Activated T-helper 1 cell treated with anti-CD3 and anti-CD28 coated beads, Interleukin-12 subunit alpha, Interleukin-12 subunit beta, Interleukin-2, Interleukin-4 antibody, amounts not matched to agents 30 ng/mL and 10 ng/mL and 1 ng/mL, durations not matched to agents 14 hours and 24 hours and 36 hours (primary cell): ENCODE measurements at regions not wholly inside any gene's neighbourhood (a gene's known extent, or its start where the extent isn't known, plus 50 kb on each side); places are given as distances from the start of the nearest gene placed in this dataset.

ENCODE experiments used
- DNase-seq: peaks from one replicate; pipeline ENCODE4 v3.0.0; 2021; ENCODE audit warnings: low spot score
- H3K27ac Mint-ChIP-seq: one replicate; pipeline ENCODE4 v1.8.0; 2021; ENCODE audit warnings: mild to moderate bottlenecking, mixed read lengths
- H3K27me3 Mint-ChIP-seq: one replicate; pipeline ENCODE4 v1.8.0; 2022; ENCODE audit warnings: mild to moderate bottlenecking, moderate library complexity, mixed read lengths; ENCODE audit not compliant: insufficient read depth
- H3K36me3 Mint-ChIP-seq: one replicate; pipeline ENCODE4 v1.8.0; 2021; ENCODE audit warnings: low read depth, mixed read lengths
- H3K4me1 Mint-ChIP-seq: one replicate; pipeline ENCODE4 v1.8.0; 2021; ENCODE audit warnings: low read depth, mixed read lengths
- H3K4me3 Mint-ChIP-seq: one replicate; pipeline ENCODE4 v1.8.0; 2021; ENCODE audit warnings: mild to moderate bottlenecking, moderate library complexity, mixed read lengths
- H3K9me3 Mint-ChIP-seq: one replicate; pipeline ENCODE4 v1.8.0; 2021; ENCODE audit warnings: mixed read lengths
- intact Hi-C: fragments of 100-400 bp; cut with micrococcal nuclease; formaldehyde crosslinking; loops from one replicate; pipeline ENCODE4 v1.15.1; 2024

DNA sequence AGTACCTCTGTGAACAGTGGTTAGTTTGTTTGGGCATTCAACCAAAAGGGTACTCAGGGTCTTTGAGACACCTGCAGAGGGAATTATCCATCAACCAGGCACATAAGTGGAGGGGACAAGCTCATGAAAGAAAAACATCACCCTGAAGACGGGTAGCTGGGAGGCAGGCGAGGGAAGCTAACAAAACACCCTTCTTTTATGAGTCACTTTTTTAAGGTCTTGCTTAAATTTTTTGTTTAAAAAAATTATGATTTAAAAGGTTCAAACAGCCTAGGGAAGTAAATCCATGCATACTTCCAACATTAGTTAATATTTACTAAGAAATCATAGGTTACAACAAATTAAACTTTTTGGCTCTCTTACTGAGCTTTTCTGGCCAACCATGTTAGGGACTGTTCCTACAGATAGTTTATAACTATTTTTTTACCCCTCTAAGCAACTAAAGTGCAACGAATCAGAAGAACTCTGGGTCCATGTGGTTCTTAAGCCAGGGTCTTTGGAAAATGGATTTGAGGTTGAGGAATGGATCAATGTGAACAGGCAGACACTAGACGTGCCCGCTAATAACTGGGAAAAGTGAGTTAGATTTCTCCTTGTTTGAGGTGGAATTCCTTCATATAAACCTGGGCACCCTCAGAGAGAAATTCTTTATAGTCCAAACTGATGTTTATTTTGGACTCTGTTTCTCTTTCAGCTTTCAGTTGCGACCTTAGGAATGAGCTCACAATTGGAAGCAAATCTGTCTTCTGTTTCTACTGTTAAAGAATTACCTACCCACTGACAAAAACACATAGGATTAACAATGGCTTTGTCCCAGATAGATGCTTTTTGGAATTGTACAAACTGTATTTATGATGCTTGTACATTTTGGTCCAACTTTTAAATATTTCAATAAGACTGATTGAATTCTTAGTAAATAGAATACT lies 123.0 kb downstream of the LYPLAL1 start:
- Mint-ChIP-seq H3K36me3 (no peaks in the 10 kb centered on the region), H3K4me3 (no peak overlapping the region)
- intact Hi-C loops = no loop called here

GRCh38 chr1:219294251-219294650 lies 120.6 kb downstream of the LYPLAL1 start:
- Mint-ChIP-seq H3K27me3 (no peaks in the 10 kb centered on the region), H3K4me3 (no peak overlapping the region), H3K9me3 (no peaks in the 10 kb centered on the region), H3K36me3 (no peaks in the 10 kb centered on the region), H3K4me1 (no peaks in the 10 kb centered on the region), H3K27ac (no peak overlapping the region)
- intact Hi-C loops = no loop called here
- no peak for DNase-seq

More for the DNA sequence above, 123.0 kb downstream of the LYPLAL1 start:
- no peak overlapping the region for H3K27ac Mint-ChIP-seq
- DNase-seq = no peak
- H3K27me3 Mint-ChIP-seq = no peaks in the 10 kb centered on the region
- H3K4me1 Mint-ChIP-seq = no peaks in the 10 kb centered on the region
- no peaks in the 10 kb centered on the region for H3K9me3 Mint-ChIP-seq

DNA sequence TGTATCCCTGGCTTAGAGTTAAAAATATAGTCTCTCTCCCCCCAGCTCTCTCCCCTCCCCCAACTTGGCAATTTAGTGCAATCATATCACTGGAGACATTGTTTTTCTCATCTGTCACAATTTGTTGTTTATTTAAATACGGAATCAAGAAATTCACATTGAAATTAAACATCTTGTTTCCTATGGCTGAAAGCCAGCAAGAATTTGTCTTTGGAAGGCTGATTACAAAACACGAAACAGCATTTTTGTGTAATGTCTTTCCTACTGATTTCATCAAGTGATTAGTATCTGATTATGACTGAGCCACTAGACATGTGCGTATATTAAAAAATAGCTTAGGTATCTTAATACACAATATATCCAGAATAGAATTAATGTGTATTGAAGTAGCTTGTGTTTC lies 119.7 kb downstream of the LYPLAL1 start:
- Mint-ChIP-seq H3K4me3 (no peak overlapping the region), H3K27me3 (no peaks in the 10 kb centered on the region), H3K9me3 (no peaks in the 10 kb centered on the region), H3K4me1 (no peaks in the 10 kb centered on the region), H3K36me3 (no peaks in the 10 kb centered on the region), H3K27ac (no peak overlapping the region)
- intact Hi-C loops = no loop called here
- DNase-seq = no peak

DNA sequence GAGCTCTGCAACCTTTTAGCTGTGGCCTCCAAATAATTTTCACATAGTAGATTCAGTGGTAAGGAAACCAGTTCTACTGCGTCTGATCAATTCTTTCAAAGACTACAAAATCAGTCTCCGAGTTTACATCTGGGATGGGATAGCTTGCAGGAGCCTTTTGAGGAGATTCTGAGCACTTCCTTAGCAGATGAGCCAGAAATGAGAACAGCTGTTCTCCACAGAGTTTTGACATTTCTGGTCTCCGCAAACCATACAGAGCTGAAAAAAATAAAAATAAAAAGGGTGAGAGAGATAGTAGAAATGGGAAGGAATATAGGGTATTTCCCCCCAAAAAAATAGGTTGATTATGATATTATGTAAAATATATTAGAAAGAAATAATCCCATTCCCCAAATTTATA lies 119.3 kb downstream of the LYPLAL1 start:
- H3K36me3 Mint-ChIP-seq = no peaks in the 10 kb centered on the region
- no peaks in the 10 kb centered on the region for H3K9me3 Mint-ChIP-seq
- intact Hi-C loops = no loop called here
- H3K27me3 Mint-ChIP-seq = no peaks in the 10 kb centered on the region
- no peak for DNase-seq
- no peak overlapping the region for H3K4me3 Mint-ChIP-seq
- H3K27ac Mint-ChIP-seq = no peak overlapping the region
- H3K4me1 Mint-ChIP-seq = no peaks in the 10 kb centered on the region

- H3K27ac Mint-ChIP-seq = no peak overlapping the region
- no peaks in the 10 kb centered on the region for H3K9me3 Mint-ChIP-seq
- no peaks in the 10 kb centered on the region for H3K27me3 Mint-ChIP-seq
- H3K4me1 Mint-ChIP-seq = no peaks in the 10 kb centered on the region
- H3K4me3 Mint-ChIP-seq = no peak overlapping the region
- intact Hi-C loops = no loop called here
- DNase-seq = no peak
- H3K36me3 Mint-ChIP-seq = no peaks in the 10 kb centered on the region
Measured at GRCh38 chr1:219292341-219292740, 118.7 kb downstream of the LYPLAL1 start.

DNA sequence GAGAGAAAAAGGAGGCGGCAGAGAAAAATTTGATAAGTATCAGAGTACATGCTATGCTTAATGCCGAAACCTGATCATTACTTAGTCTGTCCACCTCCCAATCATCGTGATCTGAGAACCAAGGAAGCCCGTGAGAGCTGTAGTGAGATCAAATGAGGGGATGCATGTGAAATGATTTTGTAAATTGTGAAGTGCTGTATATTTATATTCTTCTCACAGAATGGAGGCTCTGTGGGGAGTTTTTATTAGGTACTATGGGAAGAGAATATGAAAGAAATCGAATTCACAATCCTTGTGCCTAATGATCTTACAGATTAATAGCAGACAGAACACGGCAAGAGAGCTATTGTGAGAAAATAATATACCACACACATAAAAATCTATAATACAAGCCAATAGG lies 115.5 kb downstream of the LYPLAL1 start:
- Mint-ChIP-seq H3K4me3 (no peak overlapping the region), H3K27ac (no peak overlapping the region), H3K9me3 (no peaks in the 10 kb centered on the region), H3K27me3 (no peaks in the 10 kb centered on the region), H3K36me3 (no peaks in the 10 kb centered on the region), H3K4me1 (no peaks in the 10 kb centered on the region)
- no peak for DNase-seq
- intact Hi-C loops = no loop called here

DNA sequence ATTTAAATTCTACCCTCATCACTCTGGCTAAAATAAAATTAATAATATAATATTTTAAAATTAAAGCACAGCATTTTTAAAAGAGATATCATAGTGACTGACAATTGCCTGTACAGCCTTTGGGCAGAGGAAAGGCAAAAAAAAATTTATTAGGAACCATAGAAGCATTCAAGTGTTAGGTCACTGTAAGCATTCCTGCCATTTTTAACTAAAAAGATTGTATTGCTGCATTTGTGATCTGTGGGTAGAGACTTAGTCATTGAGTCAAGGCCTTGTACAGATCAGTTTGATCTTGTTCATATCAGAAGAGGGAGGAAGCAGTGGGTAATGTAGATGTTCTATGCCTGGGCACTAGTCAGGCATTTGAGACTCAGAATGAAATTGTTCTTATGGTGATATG lies 109.9 kb downstream of the LYPLAL1 start:
- no peak for DNase-seq
- intact Hi-C loops = no loop called here
- no peak overlapping the region for H3K27ac Mint-ChIP-seq
- no peaks in the 10 kb centered on the region for H3K36me3 Mint-ChIP-seq
- no peaks in the 10 kb centered on the region for H3K27me3 Mint-ChIP-seq
- no peak overlapping the region for H3K4me3 Mint-ChIP-seq
- H3K4me1 Mint-ChIP-seq = no peaks in the 10 kb centered on the region
- H3K9me3 Mint-ChIP-seq = no peaks in the 10 kb centered on the region

- Mint-ChIP-seq H3K27ac (no peak overlapping the region), H3K27me3 (no peaks in the 10 kb centered on the region), H3K9me3 (no peaks in the 10 kb centered on the region), H3K4me3 (no peak overlapping the region), H3K36me3 (no peaks in the 10 kb centered on the region), H3K4me1 (no peaks in the 10 kb centered on the region)
- no peak for DNase-seq
- intact Hi-C loops = no loop called here
Measured at GRCh38 chr1:219281831-219282230, 108.2 kb downstream of the LYPLAL1 start.

- Mint-ChIP-seq H3K36me3 (no peaks in the 10 kb centered on the region), H3K9me3 (no peaks in the 10 kb centered on the region), H3K27me3 (no peaks in the 10 kb centered on the region), H3K4me3 (no peak overlapping the region), H3K4me1 (no peaks in the 10 kb centered on the region), H3K27ac (no peak overlapping the region)
- intact Hi-C loops = no loop called here
- no peak for DNase-seq
Measured at GRCh38 chr1:219279017-219279770, 105.5 kb downstream of the LYPLAL1 start.

- DNase-seq = no peak
- H3K27me3 Mint-ChIP-seq = no peaks in the 10 kb centered on the region
- H3K4me3 Mint-ChIP-seq = no peak overlapping the region
- intact Hi-C loops = no loop called here
- no peaks in the 10 kb centered on the region for H3K4me1 Mint-ChIP-seq
- no peak overlapping the region for H3K27ac Mint-ChIP-seq
- no peaks in the 10 kb centered on the region for H3K36me3 Mint-ChIP-seq
- H3K9me3 Mint-ChIP-seq = no peaks in the 10 kb centered on the region
Measured at GRCh38 chr1:219278288-219278687, 104.6 kb downstream of the LYPLAL1 start.

DNA sequence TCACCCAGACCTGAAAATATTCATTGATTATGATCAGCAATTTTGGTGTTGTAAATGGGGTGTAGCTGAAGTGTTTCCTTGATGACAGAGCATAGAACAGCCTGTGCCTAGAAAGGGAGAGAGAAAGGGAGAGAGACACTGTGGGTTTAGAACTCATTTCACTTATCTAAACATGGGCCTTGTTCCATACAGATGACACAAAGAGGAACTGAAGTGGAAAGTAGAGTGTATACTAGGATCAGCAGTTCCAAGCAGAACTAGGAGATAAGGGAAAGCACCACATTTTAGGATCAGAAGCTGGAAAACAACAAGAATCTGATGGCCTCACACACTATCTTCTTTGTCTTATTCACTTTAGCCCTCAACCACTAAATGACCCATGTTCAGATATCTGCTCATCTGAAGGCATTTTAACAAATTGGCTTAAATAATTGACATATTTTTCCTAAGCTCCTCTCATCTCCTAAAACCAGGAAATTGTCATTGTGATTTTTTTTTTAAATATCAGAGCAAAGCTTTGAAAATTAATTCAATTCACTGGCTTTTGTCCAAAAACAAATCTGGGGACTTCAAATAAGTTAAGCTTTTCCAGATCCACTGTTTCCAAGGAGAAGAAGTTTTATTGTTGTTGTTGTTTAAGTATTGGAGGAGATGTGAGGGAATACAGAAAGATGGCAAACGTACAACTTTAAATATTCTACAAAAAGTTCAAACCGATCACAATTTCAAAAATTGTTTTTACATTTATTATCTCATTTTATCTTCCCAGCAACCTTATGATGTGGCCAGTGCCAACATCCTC lies 103.8 kb downstream of the LYPLAL1 start:
- no peak overlapping the region for H3K4me3 Mint-ChIP-seq
- no peaks in the 10 kb centered on the region for H3K27me3 Mint-ChIP-seq
- no peak overlapping the region for H3K27ac Mint-ChIP-seq
- no peaks in the 10 kb centered on the region for H3K36me3 Mint-ChIP-seq
- DNase-seq = no peak
- no peaks in the 10 kb centered on the region for H3K9me3 Mint-ChIP-seq
- intact Hi-C loops = no loop called here
- no peaks in the 10 kb centered on the region for H3K4me1 Mint-ChIP-seq

DNA sequence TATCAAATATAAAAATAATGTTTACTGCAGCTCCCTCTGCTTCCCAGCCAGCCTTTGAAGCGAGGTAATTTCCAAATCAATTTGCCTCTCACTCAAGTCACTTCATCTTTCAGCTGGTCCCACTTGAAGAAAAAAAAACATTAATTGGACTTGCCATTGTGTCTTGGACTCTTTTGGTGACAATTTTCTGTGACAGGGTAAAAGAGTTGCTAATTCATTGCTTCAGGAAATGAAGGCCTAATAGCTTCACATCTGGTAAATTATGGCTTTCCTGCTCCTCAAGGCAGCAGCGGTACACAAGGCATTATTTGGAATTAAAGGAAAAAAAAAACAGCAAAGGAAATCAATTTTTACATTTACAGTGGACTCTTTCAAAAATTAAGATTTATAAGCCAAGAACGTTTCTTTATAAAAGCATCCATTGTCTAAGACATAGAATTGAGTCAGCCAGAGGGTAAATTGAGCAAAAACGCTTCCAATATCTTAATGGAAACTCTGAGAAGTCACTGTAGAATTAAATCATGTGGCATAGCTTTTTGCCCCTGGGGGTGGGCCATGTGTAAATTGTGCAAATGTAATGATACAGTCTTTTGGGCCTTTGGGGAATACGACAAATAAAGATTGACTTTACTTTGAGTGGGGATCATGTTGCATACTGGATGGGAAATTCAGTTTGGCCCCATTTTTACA lies 102.5 kb downstream of the LYPLAL1 start:
- DNase-seq = no peak
- intact Hi-C loops = no loop called here
- H3K4me3 Mint-ChIP-seq = no peak overlapping the region
- no peaks in the 10 kb centered on the region for H3K27me3 Mint-ChIP-seq
- H3K9me3 Mint-ChIP-seq = no peaks in the 10 kb centered on the region
- no peaks in the 10 kb centered on the region for H3K36me3 Mint-ChIP-seq
- no peak overlapping the region for H3K27ac Mint-ChIP-seq
- H3K4me1 Mint-ChIP-seq = no peaks in the 10 kb centered on the region
